Breast epithelium (tissue), 4 donors: ENCODE measurements at regions not wholly inside any gene's neighbourhood (a gene's known extent, or its start where the extent isn't known, plus 50 kb on each side); places are given as distances from the start of the nearest gene placed in this dataset.

ENCODE experiments used
- DNase-seq, 2 donors: peaks; one replicate each; pipeline ENCODE4 v3.0.0-alpha.2; 2019; ENCODE audit warnings: low spot score in 2 of 2
- H3K27ac ChIP-seq, 2 donors: fragments of 200-600 bp; sonication (generic) in 1 of 2; one replicate each; pipeline ENCODE4 v1.5.1; 2016 to 2019; ENCODE audit warnings: mild to moderate bottlenecking in 1 of 2
- H3K27me3 ChIP-seq, 2 donors: fragments of 200-600 bp; sonication (generic) in 1 of 2; one replicate each; pipeline versions ENCODE4 v1.5.1 to v1.6.0; 2017 to 2019; ENCODE audit warnings: control low read depth in 1 of 2, mild to moderate bottlenecking in 1 of 2
- H3K36me3 ChIP-seq: fragments of 200-600 bp; one replicate; pipeline ENCODE4 v1.5.1; 2019
- H3K4me1 ChIP-seq, 2 donors: fragments of 200-600 bp; sonication (generic); one replicate each; pipeline ENCODE4 v1.5.1; 2016 to 2019; ENCODE audit warnings: control low read depth in 1 of 2
- H3K4me3 ChIP-seq, 3 donors: fragments of 200-600 bp; sonication (generic); 1 replicate in 2 of 3; 2 replicates in 1 of 3; pipeline ENCODE4 v1.5.1; 2016 to 2019; ENCODE audit warnings: mild to moderate bottlenecking in 3 of 3, moderate library complexity in 2 of 3
- H3K9me3 ChIP-seq, 2 donors: fragments of 200-600 bp; sonication (generic) in 1 of 2; one replicate each; pipeline ENCODE4 v1.5.1; 2016 to 2019; ENCODE audit warnings: control low read depth in 1 of 2
- CTCF ChIP-seq, 3 donors: fragments of 450-650 bp; IDR thresholded peaks; one replicate each; pipeline ENCODE4 v1.5.1; 2016 to 2017; ENCODE audit warnings: antibody characterized with exemption in 3 of 3, mild to moderate bottlenecking in 3 of 3, moderate library complexity in 3 of 3
- POLR2A ChIP-seq: fragments of 450-650 bp; IDR thresholded peaks from one replicate; pipeline ENCODE4 v1.6.1; 2016; ENCODE audit warnings: antibody characterized with exemption, mild to moderate bottlenecking, moderate library complexity
- POLR2AphosphoS5 ChIP-seq, 3 donors: sonication (generic); formaldehyde crosslinking; IDR thresholded peaks; one replicate each; pipeline ENCODE4 v1.6.1; 2017; ENCODE audit warnings: antibody characterized with exemption in 3 of 3
- intact Hi-C: fragments of 100-400 bp; cut with DNase I; formaldehyde crosslinking; loops from one replicate; pipeline ENCODE4 v1.15.1; 2023; ENCODE audit warnings: low total_unique reads

GRCh38 chr11:92391364-92391763 is 166.7 kb downstream of the FAT3 start:
- Histone ChIP-seq H3K4me1 (no peaks in the 10 kb centered on the region), H3K4me3 (no peak overlapping the region), H3K36me3 (no peaks in the 10 kb centered on the region), H3K27me3 (no peaks in the 10 kb centered on the region), H3K27ac (no peak overlapping the region), H3K9me3 (no peaks in the 10 kb centered on the region)
- intact Hi-C loops = no loop called here
- DNase-seq = no peak
- TF ChIP-seq POLR2AphosphoS5 (IDR thresholded peaks at IDR 0.05) (no peak), POLR2A (no peak), CTCF (IDR thresholded peaks at IDR 0.05) (no peak)

- H3K36me3 ChIP-seq = no peaks in the 10 kb centered on the region
- intact Hi-C loops = no loop called here
- no peak overlapping the region for H3K4me3 ChIP-seq
- H3K27me3 ChIP-seq = no peaks in the 10 kb centered on the region
- H3K27ac ChIP-seq = no peak overlapping the region
- no peaks in the 10 kb centered on the region for H3K9me3 ChIP-seq
- TF ChIP-seq CTCF (IDR thresholded peaks at IDR 0.05) (no peak), POLR2A (no peak), POLR2AphosphoS5 (IDR thresholded peaks at IDR 0.05) (no peak)
- no peak for DNase-seq
- H3K4me1 ChIP-seq = no peaks in the 10 kb centered on the region
Measured at GRCh38 chr11:92391808-92392207, 167.2 kb downstream of the FAT3 start.

- no peak for TF ChIP-seq POLR2A
- TF ChIP-seq POLR2AphosphoS5 (IDR thresholded peaks at IDR 0.05) = no peak
- no peak for TF ChIP-seq CTCF (IDR thresholded peaks at IDR 0.05)
- intact Hi-C loops = no loop called here
- Histone ChIP-seq H3K9me3 (no peaks in the 10 kb centered on the region), H3K4me3 (no peak overlapping the region), H3K4me1 (no peaks in the 10 kb centered on the region), H3K36me3 (no peaks in the 10 kb centered on the region), H3K27me3 (no peaks in the 10 kb centered on the region), H3K27ac (no peak overlapping the region)
- no peak for DNase-seq
Measured at GRCh38 chr11:92393218-92393617, 168.6 kb downstream of the FAT3 start.

GRCh38 chr11:92396133-92396532 is 171.5 kb downstream of the FAT3 start:
- H3K36me3 ChIP-seq = no peaks in the 10 kb centered on the region
- DNase-seq = no peak
- TF ChIP-seq CTCF (IDR thresholded peaks at IDR 0.05) (no peak), POLR2A (no peak), POLR2AphosphoS5 (IDR thresholded peaks at IDR 0.05) (no peak)
- intact Hi-C loops = no loop called here
- no peaks in the 10 kb centered on the region for H3K4me1 ChIP-seq
- H3K27me3 ChIP-seq = no peaks in the 10 kb centered on the region
- no peak overlapping the region for H3K27ac ChIP-seq
- no peaks in the 10 kb centered on the region for H3K9me3 ChIP-seq
- H3K4me3 ChIP-seq = no peak overlapping the region

DNA sequence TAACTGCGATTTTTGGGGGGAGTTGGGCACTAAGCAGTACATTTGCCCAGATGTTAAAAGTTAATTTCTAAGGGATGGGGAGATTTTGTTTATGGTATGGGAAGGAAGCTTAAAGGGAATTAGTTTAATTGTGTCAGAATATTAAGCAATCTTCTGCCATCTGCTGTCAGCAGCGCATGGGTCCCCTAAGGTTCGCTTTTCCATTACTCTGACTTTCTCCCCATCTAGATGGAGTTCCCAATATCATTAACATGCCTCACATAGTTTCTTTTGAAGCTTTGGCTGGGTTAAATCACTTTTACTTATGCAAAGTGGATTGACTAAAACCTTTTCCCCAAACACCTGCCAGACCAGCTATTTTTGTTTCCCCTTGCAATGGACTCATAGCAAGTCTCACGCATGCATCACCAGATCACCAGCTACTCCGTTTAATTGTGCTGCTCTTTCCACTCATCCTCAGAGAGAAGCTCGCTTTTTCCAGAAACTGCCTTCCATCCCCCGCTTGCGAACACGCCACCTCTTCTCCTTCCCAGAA is 172.7 kb downstream of the FAT3 start:
- Histone ChIP-seq H3K36me3 (no peaks in the 10 kb centered on the region), H3K4me3 (no peak overlapping the region), H3K9me3 (no peaks in the 10 kb centered on the region), H3K4me1 (no peaks in the 10 kb centered on the region), H3K27me3 (no peaks in the 10 kb centered on the region), H3K27ac (no peak overlapping the region)
- TF ChIP-seq POLR2AphosphoS5 (IDR thresholded peaks at IDR 0.05) (no peak), POLR2A (no peak), CTCF (IDR thresholded peaks at IDR 0.05) (no peak)
- intact Hi-C loops = no loop called here
- no peak for DNase-seq
